Type B pancreatic cell (in vitro differentiated cells): ENCODE measurements at regions not wholly inside any gene's neighbourhood (a gene's known extent, or its start where the extent isn't known, plus 50 kb on each side); places are given as distances from the start of the nearest gene placed in this dataset.

Experiments used
- DNase-seq: peaks from one replicate; pipeline ENCODE4 v3.0.0; 2021; ENCODE audit warnings: mixed read lengths; ENCODE audit not compliant: unreplicated experiment; ENCODE audit errors: extremely low spot score
- H3K27ac Mint-ChIP-seq: 2 replicates; pipeline ENCODE4 v1.8.0; 2021; ENCODE audit warnings: mild to moderate bottlenecking, mixed read lengths
- H3K27me3 Mint-ChIP-seq: 2 replicates; pipeline ENCODE4 v1.8.0; 2021; ENCODE audit warnings: mixed read lengths
- H3K36me3 Mint-ChIP-seq: 2 replicates; pipeline ENCODE4 v1.8.0; 2021; ENCODE audit warnings: mixed read lengths
- H3K4me1 Mint-ChIP-seq: one replicate; pipeline ENCODE4 v1.8.0; 2021; ENCODE audit warnings: mixed read lengths; ENCODE audit not compliant: unreplicated experiment
- H3K4me3 Mint-ChIP-seq: 2 replicates; pipeline ENCODE4 v1.8.0; 2021; ENCODE audit warnings: mild to moderate bottlenecking, mixed read lengths
- H3K9me3 Mint-ChIP-seq: 2 replicates; pipeline ENCODE4 v1.8.0; 2021; ENCODE audit warnings: mixed read lengths
- TF ChIP-seq, protein P1 (sequence below): fragments of 200-600 bp; sonication (generic); conservative IDR thresholded peaks from 2 replicates; pipeline ENCODE4 v1.5.0; 2021; ENCODE audit warnings: antibody characterized with exemption, mild to moderate bottlenecking

DNA sequence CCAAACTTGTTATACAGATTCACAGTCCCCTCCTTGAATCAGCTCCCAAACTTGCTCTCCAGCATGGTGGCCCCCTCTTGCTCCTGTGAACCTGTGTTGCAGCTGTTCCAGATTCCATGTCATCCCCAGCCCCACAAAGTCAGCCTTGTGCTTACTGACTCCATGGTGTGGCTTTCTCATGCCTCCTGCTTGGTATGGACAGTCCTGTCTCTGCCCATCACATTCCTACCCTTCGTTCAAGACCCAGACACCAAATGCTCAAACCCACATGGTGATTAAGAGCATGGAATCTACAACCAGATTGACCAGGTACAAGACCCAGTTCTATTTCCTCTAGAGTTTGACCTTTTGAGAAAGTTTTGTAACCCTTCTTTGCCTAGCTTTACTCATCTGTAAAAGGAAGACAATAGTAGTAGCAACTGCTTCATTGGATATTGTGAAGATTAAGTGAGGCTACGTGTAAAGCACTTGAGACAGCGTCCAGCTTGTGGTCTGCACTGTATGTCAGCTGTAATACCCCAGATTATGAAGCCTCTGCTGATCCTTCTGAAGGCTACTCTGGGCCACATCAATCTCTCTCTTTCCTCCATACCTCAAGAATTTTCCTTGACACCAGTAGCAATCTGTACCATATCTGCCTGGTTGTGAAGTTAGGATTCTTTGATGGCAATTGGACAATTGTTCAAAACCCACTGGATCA lies 146.4 kb upstream of the HAAO start:
- H3K27ac Mint-ChIP-seq = no peak overlapping the region
- DNase-seq = no peak
- TF ChIP-seq, protein P1, sequence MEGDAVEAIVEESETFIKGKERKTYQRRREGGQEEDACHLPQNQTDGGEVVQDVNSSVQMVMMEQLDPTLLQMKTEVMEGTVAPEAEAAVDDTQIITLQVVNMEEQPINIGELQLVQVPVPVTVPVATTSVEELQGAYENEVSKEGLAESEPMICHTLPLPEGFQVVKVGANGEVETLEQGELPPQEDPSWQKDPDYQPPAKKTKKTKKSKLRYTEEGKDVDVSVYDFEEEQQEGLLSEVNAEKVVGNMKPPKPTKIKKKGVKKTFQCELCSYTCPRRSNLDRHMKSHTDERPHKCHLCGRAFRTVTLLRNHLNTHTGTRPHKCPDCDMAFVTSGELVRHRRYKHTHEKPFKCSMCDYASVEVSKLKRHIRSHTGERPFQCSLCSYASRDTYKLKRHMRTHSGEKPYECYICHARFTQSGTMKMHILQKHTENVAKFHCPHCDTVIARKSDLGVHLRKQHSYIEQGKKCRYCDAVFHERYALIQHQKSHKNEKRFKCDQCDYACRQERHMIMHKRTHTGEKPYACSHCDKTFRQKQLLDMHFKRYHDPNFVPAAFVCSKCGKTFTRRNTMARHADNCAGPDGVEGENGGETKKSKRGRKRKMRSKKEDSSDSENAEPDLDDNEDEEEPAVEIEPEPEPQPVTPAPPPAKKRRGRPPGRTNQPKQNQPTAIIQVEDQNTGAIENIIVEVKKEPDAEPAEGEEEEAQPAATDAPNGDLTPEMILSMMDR = no peak
- peaks cover 3% of the 10 kb centered on the region for H3K36me3 Mint-ChIP-seq
- peaks cover 5% of the 10 kb centered on the region for H3K9me3 Mint-ChIP-seq
- H3K4me3 Mint-ChIP-seq = no peak overlapping the region
- peaks cover 38% of the 10 kb centered on the region for H3K4me1 Mint-ChIP-seq
- no peaks in the 10 kb centered on the region for H3K27me3 Mint-ChIP-seq

DNA sequence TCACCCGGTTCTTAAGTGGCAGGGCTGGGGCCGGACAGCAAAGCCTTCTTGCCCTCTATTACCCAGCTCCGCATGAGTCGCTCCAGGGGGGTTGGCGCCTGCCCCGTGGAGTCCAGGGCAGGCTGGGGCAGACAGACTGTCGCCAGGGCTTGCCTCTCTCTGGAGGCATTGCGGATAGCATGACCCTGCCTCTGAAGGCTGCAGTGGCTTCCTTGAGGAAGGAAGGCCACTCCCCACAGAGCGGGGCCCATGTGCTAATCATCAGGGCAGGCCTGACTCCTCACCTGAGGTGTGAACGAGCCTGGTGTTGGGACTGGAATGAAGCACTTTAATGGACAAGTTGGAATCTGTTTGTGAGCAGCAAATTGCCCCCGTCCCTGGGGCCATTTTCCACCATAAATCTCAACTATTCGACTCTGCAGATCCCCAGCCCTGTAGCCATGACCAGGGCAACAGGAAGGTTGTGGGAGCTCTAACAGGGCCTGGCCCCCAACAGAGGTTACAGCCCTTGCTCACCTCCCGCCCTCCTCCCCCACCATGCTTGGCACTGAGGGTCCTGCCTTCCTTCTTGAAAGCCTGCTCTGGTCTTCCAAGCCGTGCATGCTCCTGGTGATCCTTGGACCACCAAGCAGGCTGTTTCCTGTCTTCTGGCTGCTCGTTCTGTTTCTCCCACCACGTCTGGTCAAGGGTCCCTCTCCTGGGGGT lies 144.9 kb upstream of the HAAO start:
- H3K4me3 Mint-ChIP-seq = no peak overlapping the region
- no peak for DNase-seq
- H3K27me3 Mint-ChIP-seq = no peaks in the 10 kb centered on the region
- H3K36me3 Mint-ChIP-seq = peaks cover 3% of the 10 kb centered on the region
- TF ChIP-seq, protein P1 = no peak
- peaks cover 5% of the 10 kb centered on the region for H3K9me3 Mint-ChIP-seq
- H3K27ac Mint-ChIP-seq = no peak overlapping the region
- H3K4me1 Mint-ChIP-seq = peaks cover 53% of the 10 kb centered on the region

DNA sequence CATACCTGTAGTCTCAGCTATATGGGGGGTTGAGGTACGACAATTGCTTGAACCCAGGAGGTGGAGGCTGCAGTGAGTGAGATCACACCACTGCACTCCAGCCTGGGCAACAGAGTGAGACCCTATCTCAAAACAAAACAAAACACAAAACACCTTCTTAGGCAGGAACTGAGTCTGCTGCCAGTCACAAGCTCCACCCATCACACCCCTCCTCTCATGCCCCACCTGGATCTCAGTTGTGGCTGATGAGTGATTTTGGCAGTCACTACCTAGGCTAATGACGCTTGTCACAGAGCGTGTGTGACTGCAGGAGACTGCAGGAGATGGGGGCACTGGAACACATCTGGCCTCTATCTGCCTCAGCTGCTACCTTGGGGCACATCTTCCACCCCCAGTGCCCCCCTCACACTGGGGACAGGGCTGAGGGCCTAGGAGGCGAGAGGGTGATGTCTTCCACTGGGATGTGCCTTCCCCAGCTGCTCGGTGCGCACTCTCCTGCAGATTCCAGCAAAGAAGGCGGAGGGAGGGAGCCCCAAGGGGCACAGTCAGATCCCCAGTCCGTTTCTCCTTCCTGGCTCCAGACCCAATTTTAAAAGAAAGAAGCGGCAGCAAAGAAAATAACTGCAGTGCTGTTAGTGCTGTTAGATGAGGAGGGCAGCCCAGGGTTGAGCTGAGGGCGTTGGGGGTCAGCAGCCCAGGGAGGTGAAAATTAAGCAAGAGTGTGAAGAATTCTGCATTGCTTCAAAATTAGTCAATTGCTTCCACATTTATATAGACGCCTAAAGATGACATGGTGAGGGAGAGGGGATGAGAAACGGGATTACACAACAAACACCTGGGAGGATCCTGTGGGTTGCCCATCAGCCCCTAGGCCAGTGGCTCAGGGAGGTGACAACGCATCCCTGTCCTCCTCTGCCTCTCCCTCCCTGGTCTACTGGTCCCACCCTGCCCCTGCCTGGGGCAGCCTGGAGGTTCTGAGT lies 143.6 kb upstream of the HAAO start:
- no peaks in the 10 kb centered on the region for H3K27me3 Mint-ChIP-seq
- H3K4me1 Mint-ChIP-seq = peaks cover 62% of the 10 kb centered on the region
- DNase-seq = no peak
- H3K9me3 Mint-ChIP-seq = peaks cover 5% of the 10 kb centered on the region
- peak overlapping the region; percentile 63 for H3K27ac Mint-ChIP-seq
- H3K4me3 Mint-ChIP-seq = peak overlapping the region; percentile 20
- TF ChIP-seq, protein P1 = no peak
- peaks cover 3% of the 10 kb centered on the region for H3K36me3 Mint-ChIP-seq

DNA sequence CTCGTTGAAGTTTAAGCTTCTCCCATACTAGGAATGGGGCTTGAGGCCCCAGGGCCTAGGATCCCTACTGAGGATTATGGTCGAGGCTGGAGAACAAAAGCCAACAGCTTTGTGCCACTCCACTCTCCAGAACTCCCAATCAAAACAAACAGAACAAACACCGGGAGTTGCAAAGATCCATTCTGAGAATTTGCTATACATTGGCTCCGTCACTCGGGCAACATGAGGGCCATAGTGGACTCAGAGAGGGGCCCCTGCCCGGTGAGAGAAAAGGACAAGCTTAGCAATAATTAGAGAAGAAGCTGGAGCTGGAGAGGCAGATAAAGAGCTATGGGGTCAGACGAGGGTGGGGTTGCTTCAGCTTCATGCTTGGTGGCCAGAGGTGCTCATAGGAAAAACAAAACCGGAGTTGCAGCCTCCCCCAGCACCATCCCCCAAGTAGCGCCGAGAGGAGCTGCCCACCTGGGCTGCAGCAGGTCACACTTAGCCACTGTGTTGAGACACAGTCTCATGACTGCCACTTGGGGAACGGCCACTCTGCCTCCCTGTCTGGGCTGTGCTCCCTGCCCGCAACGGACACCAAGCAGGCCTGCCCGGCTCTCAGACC lies 142.3 kb upstream of the HAAO start:
- Mint-ChIP-seq H3K9me3 (peaks cover 5% of the 10 kb centered on the region), H3K27me3 (no peaks in the 10 kb centered on the region), H3K27ac (peak overlapping the region; percentile 41), H3K4me1 (peaks cover 66% of the 10 kb centered on the region), H3K4me3 (no peak overlapping the region), H3K36me3 (peaks cover 3% of the 10 kb centered on the region)
- DNase-seq = no peak
- TF ChIP-seq, protein P1 = no peak

DNA sequence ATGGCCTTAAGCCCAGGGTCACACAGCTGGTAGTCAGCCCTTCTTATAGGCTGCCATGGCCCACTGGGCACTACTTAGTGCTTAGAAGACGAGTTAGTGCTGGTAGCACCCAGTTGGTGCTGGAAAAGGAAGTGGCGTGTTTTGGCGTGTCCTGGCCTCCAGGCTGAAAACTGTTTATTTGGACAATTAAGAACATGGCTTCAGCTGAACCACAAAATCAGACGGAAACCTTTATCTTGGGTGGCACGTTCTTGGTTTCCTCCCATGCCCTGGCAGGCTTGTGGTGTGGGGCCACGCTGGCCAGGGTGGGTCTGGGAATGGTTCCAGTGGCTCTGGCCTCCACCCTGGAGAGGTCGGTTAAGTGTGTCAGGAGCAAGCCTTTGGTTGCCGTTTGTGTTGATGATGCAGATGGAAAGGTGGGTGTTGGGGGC lies 141.5 kb upstream of the HAAO start:
- DNase-seq = no peak
- H3K27me3 Mint-ChIP-seq = no peaks in the 10 kb centered on the region
- H3K4me3 Mint-ChIP-seq = no peak overlapping the region
- H3K4me1 Mint-ChIP-seq = peaks cover 63% of the 10 kb centered on the region
- no peaks in the 10 kb centered on the region for H3K36me3 Mint-ChIP-seq
- H3K27ac Mint-ChIP-seq = no peak overlapping the region
- peaks cover 3% of the 10 kb centered on the region for H3K9me3 Mint-ChIP-seq
- TF ChIP-seq, protein P1 = no peak
